ENCODE measurements at regions not wholly inside any gene's neighbourhood (a gene's known extent, or its start where the extent isn't known, plus 50 kb on each side); places are given as distances from the start of the nearest gene placed in this dataset.

GRCh38 chr15:46326173-46326572, 691.3 kb downstream of the SQOR start:
- no peak for DNase-seq

- no peak for DNase-seq
Observed at GRCh38 chr15:46328821-46329220, 694.0 kb downstream of the SQOR start.

GRCh38 chr15:46329876-46330275, 695.0 kb downstream of the SQOR start:
- DNase-seq, result no peak

- DNase-seq, result no peak
Observed at GRCh38 chr15:46331546-46331945, 696.7 kb downstream of the SQOR start.

GRCh38 chr15:46343196-46343935, 708.5 kb downstream of the SQOR start:
- DNase-seq, result peak; percentile 14

GRCh38 chr15:46344115-46344724, 709.4 kb downstream of the SQOR start:
- DNase-seq, result no peak

GRCh38 chr15:46344915-46345314, 710.1 kb downstream of the SQOR start:
- no peak for DNase-seq

GRCh38 chr15:46354443-46354842, 719.6 kb downstream of the SQOR start:
- DNase-seq, result no peak

GRCh38 chr15:46365572-46365971, 730.7 kb downstream of the SQOR start:
- DNase-seq, result peak; percentile 52

GRCh38 chr15:46366360-46367007, 731.7 kb downstream of the SQOR start:
- DNase-seq, result no peak

GRCh38 chr15:46383978-46384377, 749.1 kb downstream of the SQOR start:
- no peak for DNase-seq

GRCh38 chr15:46386356-46386755, 751.5 kb downstream of the SQOR start:
- no peak for DNase-seq

GRCh38 chr15:46389739-46390138, 754.9 kb downstream of the SQOR start:
- no peak for DNase-seq

GRCh38 chr15:46394463-46394862, 759.6 kb downstream of the SQOR start:
- DNase-seq, result no peak

GRCh38 chr15:46408312-46408711, 773.5 kb downstream of the SQOR start:
- DNase-seq, result no peak

GRCh38 chr15:46409841-46410301, 775.0 kb downstream of the SQOR start:
- DNase-seq, result no peak

- no peak for DNase-seq
Observed at GRCh38 chr15:46410705-46411104, 775.9 kb downstream of the SQOR start.

- DNase-seq, result no peak
Observed at GRCh38 chr15:46411900-46412299, 777.1 kb downstream of the SQOR start.

- DNase-seq, result no peak
Observed at GRCh38 chr15:46413799-46414198, 779.0 kb downstream of the SQOR start.

- no peak for DNase-seq
Observed at GRCh38 chr15:46416544-46416943, 781.7 kb downstream of the SQOR start.

GRCh38 chr15:46420990-46421389, 786.2 kb downstream of the SQOR start:
- DNase-seq, result no peak

GRCh38 chr15:46441294-46442062, 806.6 kb downstream of the SQOR start:
- DNase-seq, result no peak

- DNase-seq, result no peak
Observed at GRCh38 chr15:46442184-46442583, 807.4 kb downstream of the SQOR start.
